ENCODE measurements at regions not wholly inside any gene's neighbourhood (a gene's known extent, or its start where the extent isn't known, plus 50 kb on each side); places are given as distances from the start of the nearest gene placed in this dataset.

DNA sequence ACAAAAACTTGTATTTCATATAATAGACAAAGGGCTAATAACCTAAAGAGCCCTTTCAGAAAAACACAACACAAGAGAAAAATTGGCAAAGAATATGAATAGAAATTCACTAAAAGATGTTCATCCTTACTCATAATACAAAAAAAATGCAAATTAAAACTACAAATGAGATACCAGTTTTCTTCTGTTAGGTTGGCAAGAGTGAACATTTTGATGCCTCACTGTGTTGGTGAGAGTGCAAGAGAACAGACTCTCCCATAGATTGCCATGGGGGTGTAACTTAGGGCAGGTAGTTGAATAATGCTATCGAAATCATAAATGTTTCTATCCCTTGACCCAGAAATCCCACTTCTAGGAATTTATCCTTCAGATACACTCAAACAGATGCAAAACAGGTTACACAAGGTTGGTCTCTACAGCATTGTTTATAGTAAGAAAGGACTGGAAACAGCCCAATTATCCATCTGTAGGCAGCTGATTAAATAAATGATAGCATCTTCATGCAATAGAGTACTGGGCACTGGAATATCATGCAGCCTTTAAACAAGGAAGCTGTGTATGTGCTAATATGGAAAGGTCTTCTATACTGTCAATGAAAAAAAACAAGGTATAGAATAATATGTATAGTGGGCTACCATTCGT, 146.3 kb downstream of the TLE3 start:
- H3K79me2 ChIP-seq (ENCODE audit: insufficient read depth, low read length) = no peaks in the 10 kb centered on the region
- no peak for DNase-seq
- H3K27ac ChIP-seq (ENCODE audit: low read length) = no peak overlapping the region
- no peaks in the 10 kb centered on the region for H3K4me1 ChIP-seq (ENCODE audit: insufficient read depth, low read length)
- ATAC-seq (ENCODE audit: insufficient read depth, low read depth) = no peak
- no peak overlapping the region for H3K4me3 ChIP-seq (ENCODE audit: low read depth in 1 of 2, low read length in 2 of 2)
- TF ChIP-seq, protein P1, sequence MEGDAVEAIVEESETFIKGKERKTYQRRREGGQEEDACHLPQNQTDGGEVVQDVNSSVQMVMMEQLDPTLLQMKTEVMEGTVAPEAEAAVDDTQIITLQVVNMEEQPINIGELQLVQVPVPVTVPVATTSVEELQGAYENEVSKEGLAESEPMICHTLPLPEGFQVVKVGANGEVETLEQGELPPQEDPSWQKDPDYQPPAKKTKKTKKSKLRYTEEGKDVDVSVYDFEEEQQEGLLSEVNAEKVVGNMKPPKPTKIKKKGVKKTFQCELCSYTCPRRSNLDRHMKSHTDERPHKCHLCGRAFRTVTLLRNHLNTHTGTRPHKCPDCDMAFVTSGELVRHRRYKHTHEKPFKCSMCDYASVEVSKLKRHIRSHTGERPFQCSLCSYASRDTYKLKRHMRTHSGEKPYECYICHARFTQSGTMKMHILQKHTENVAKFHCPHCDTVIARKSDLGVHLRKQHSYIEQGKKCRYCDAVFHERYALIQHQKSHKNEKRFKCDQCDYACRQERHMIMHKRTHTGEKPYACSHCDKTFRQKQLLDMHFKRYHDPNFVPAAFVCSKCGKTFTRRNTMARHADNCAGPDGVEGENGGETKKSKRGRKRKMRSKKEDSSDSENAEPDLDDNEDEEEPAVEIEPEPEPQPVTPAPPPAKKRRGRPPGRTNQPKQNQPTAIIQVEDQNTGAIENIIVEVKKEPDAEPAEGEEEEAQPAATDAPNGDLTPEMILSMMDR (IDR thresholded peaks at IDR 0.05; ENCODE audit: borderline replicate concordance, extremely low read depth, low read length, poor library complexity, severe bottlenecking) = no peak
- TF ChIP-seq EZH2 (IDR thresholded peaks at IDR 0.05; ENCODE audit: borderline replicate concordance, low read depth, low read length, severe bottlenecking) = no peak
- no peaks in the 10 kb centered on the region for H3K27me3 ChIP-seq (ENCODE audit: insufficient read depth, low read length, poor library complexity)
- H3K36me3 ChIP-seq (ENCODE audit: insufficient read depth, low read length) = no peaks in the 10 kb centered on the region
- no peak overlapping the region for H3K4me2 ChIP-seq (ENCODE audit: insufficient read depth, low read length)
- H3K9ac ChIP-seq (ENCODE audit: low read depth, low read length) = no peak overlapping the region
- H4K20me1 ChIP-seq (ENCODE audit: insufficient read depth, low read length) = no peaks in the 10 kb centered on the region
- no peak overlapping the region for H2AFZ ChIP-seq (ENCODE audit: low read depth, low read length)
- no peaks in the 10 kb centered on the region for H3K9me3 ChIP-seq (ENCODE audit: insufficient read depth, low read length, severe bottlenecking)

DNA sequence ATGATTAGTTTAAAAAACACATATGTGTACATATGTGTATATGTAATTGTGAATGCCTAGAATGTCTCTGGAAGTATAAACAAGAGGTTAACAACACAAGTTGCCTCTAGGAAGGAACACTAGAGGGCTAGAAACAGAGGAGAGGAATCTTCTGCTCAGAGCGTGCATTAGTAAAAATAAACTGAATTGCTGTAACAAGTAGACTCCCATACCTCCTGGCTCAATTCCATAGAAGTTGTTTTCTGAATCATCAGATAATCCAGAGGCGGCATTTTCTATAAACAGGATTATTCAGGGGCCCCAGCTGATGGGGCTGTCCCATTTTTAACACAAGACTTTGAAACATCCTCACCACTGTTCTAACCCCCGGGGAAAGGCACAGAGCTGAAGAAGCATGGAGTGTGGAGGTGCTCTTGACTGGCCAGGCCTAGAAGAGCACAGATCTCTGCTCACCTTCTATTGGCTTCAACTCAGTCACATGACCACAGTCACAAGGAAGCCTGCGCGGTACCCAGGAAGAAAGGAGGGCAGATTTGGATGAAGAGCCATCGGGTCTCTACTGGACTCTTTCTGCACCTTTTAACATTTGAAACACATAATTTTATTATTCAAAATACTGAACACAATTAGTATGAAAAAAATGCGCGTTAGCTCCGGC, 145.7 kb downstream of the TLE3 start:
- no peaks in the 10 kb centered on the region for H4K20me1 ChIP-seq (ENCODE audit: insufficient read depth, low read length)
- no peaks in the 10 kb centered on the region for H3K4me1 ChIP-seq (ENCODE audit: insufficient read depth, low read length)
- no peak overlapping the region for H2AFZ ChIP-seq (ENCODE audit: low read depth, low read length)
- H3K9me3 ChIP-seq (ENCODE audit: insufficient read depth, low read length, severe bottlenecking) = no peaks in the 10 kb centered on the region
- no peak overlapping the region for H3K4me3 ChIP-seq (ENCODE audit: low read depth in 1 of 2, low read length in 2 of 2)
- no peak overlapping the region for H3K9ac ChIP-seq (ENCODE audit: low read depth, low read length)
- no peaks in the 10 kb centered on the region for H3K79me2 ChIP-seq (ENCODE audit: insufficient read depth, low read length)
- no peak overlapping the region for H3K4me2 ChIP-seq (ENCODE audit: insufficient read depth, low read length)
- no peaks in the 10 kb centered on the region for H3K36me3 ChIP-seq (ENCODE audit: insufficient read depth, low read length)
- H3K27me3 ChIP-seq (ENCODE audit: insufficient read depth, low read length, poor library complexity) = no peaks in the 10 kb centered on the region
- ATAC-seq (ENCODE audit: insufficient read depth, low read depth) (no peak), DNase-seq (no peak)
- TF ChIP-seq, protein P1 (IDR thresholded peaks at IDR 0.05; ENCODE audit: borderline replicate concordance, extremely low read depth, low read length, poor library complexity, severe bottlenecking) = no peak
- TF ChIP-seq EZH2 (IDR thresholded peaks at IDR 0.05; ENCODE audit: borderline replicate concordance, low read depth, low read length, severe bottlenecking) = no peak
- H3K27ac ChIP-seq (ENCODE audit: low read length) = no peak overlapping the region

DNA sequence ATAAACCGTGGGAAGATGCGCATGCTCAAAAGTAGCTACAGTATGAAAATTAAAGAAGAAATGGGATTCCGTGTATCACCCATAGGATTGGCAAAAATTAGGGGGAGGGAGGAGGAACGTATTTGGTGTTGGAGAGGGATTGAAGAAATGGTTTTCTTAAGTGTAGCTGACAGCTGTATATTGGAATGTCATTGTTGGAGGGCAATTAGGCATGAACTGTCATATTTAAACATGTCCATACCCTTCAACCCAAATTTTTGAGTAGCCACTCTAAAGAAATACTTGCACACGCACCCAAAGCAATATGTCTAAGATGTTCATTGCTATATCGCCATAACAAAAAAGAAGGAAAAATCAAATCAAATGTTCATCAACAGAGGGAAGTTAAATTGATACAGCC, 144.7 kb downstream of the TLE3 start:
- Histone ChIP-seq H3K4me2 (ENCODE audit: insufficient read depth, low read length) (no peak overlapping the region), H3K4me1 (ENCODE audit: insufficient read depth, low read length) (no peaks in the 10 kb centered on the region), H3K9me3 (ENCODE audit: insufficient read depth, low read length, severe bottlenecking) (no peaks in the 10 kb centered on the region), H3K36me3 (ENCODE audit: insufficient read depth, low read length) (no peaks in the 10 kb centered on the region), H2AFZ (ENCODE audit: low read depth, low read length) (no peak overlapping the region), H3K27me3 (ENCODE audit: insufficient read depth, low read length, poor library complexity) (no peaks in the 10 kb centered on the region), H3K4me3 (ENCODE audit: low read depth in 1 of 2, low read length in 2 of 2) (no peak overlapping the region), H4K20me1 (ENCODE audit: insufficient read depth, low read length) (no peaks in the 10 kb centered on the region), H3K27ac (ENCODE audit: low read length) (no peak overlapping the region), H3K9ac (ENCODE audit: low read depth, low read length) (no peak overlapping the region), H3K79me2 (ENCODE audit: insufficient read depth, low read length) (no peaks in the 10 kb centered on the region)
- no peak for DNase-seq
- no peak for ATAC-seq (ENCODE audit: insufficient read depth, low read depth)
- no peak for TF ChIP-seq EZH2 (IDR thresholded peaks at IDR 0.05; ENCODE audit: borderline replicate concordance, low read depth, low read length, severe bottlenecking)
- TF ChIP-seq, protein P1 (IDR thresholded peaks at IDR 0.05; ENCODE audit: borderline replicate concordance, extremely low read depth, low read length, poor library complexity, severe bottlenecking) = no peak
